NT2/D1 (cell line): ENCODE measurements at regions not wholly inside any gene's neighbourhood (a gene's known extent, or its start where the extent isn't known, plus 50 kb on each side); places are given as distances from the start of the nearest gene placed in this dataset.

ENCODE experiments used
- YY1 ChIP-seq: IDR thresholded peaks from 2 replicates; pipeline ENCODE4 v1.6.1; 2011; ENCODE audit not compliant: insufficient read length, insufficient read depth
- ZNF274 ChIP-seq: IDR thresholded peaks from 2 replicates; pipeline ENCODE4 v1.6.1; 2011; ENCODE audit warnings: mild to moderate bottlenecking, low read depth, low read length

DNA sequence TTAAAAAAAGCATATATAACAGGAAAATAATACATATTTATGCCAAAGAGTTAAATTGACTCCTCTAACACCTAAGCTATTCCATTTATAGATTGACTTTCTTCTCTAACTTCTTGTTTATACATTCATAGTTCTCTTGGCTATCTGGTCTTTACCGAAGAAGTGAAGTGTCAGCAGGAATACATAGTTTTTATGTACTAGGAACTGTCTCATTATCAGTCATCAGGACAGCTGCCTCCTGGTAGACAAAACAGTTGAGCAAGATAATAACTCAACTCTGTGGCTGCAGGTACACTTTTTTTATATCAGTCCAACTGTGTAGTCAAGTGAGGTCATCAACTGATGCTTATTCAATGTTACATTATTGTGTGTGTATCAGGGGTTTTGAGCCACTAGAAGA is 1436.0 kb upstream of the NUDT12 start:
- no peak for TF ChIP-seq YY1
- no peak for TF ChIP-seq ZNF274
